DOHH2 (cell line): ENCODE measurements at regions not wholly inside any gene's neighbourhood (a gene's known extent, or its start where the extent isn't known, plus 50 kb on each side); places are given as distances from the start of the nearest gene placed in this dataset.

ENCODE experiments used
- H3F3A ChIP-seq: fragments of 200-600 bp; sonication (generic), shearing (Covaris generic); 2 replicates; pipeline ENCODE4 v1.6.0; 2016; ENCODE audit warnings: antibody characterized with exemption, mild to moderate bottlenecking; ENCODE audit not compliant: control insufficient read depth, insufficient read depth
- H3K27ac ChIP-seq: fragments of 200-600 bp; sonication (generic); 2 replicates; pipeline ENCODE4 v1.5.1; 2014; ENCODE audit warnings: low read depth, mild to moderate bottlenecking, low read length, moderate library complexity
- H3K27me3 ChIP-seq: fragments of 200-600 bp; sonication (generic); 2 replicates; pipeline ENCODE4 v1.6.1; 2014; ENCODE audit warnings: mild to moderate bottlenecking, low read length, mixed read lengths; ENCODE audit not compliant: control insufficient read depth
- H3K36me3 ChIP-seq: fragments of 200-600 bp; sonication (generic); 2 replicates; pipeline ENCODE4 v1.6.1; 2014; ENCODE audit warnings: mild to moderate bottlenecking, low read length, moderate library complexity, mixed read lengths; ENCODE audit not compliant: control insufficient read depth
- H3K4me1 ChIP-seq: fragments of 200-600 bp; sonication (generic); 2 replicates; pipeline ENCODE4 v1.6.1; 2014; ENCODE audit warnings: mild to moderate bottlenecking, low read length, mixed read lengths; ENCODE audit not compliant: control insufficient read depth
- H3K4me2 ChIP-seq: fragments of 200-600 bp; sonication (generic); 2 replicates; pipeline ENCODE4 v1.6.0; 2014; ENCODE audit warnings: mild to moderate bottlenecking, low read length, moderate library complexity
- H3K4me3 ChIP-seq: fragments of 200-600 bp; sonication (generic); 2 replicates; pipeline ENCODE4 v1.5.1; 2014; ENCODE audit warnings: mild to moderate bottlenecking, low read length, mixed read lengths
- H3K79me2 ChIP-seq: fragments of 200-600 bp; sonication (generic); 2 replicates; pipeline ENCODE4 v1.6.1; 2014; ENCODE audit warnings: mild to moderate bottlenecking, low read length, mixed read lengths; ENCODE audit not compliant: control insufficient read depth
- H3K9me2 ChIP-seq: fragments of 200-600 bp; sonication (generic); replicated peaks from 2 replicates; pipeline ENCODE4 v1.6.1; 2014; ENCODE audit warnings: mild to moderate bottlenecking, low read length, mixed read lengths; ENCODE audit not compliant: control insufficient read depth
- H3K9me3 ChIP-seq: fragments of 200-600 bp; sonication (generic); 2 replicates; pipeline ENCODE4 v1.6.1; 2014; ENCODE audit warnings: antibody characterized with exemption, low read length, mixed read lengths; ENCODE audit not compliant: control insufficient read depth, insufficient read depth
- H4K20me1 ChIP-seq: fragments of 200-600 bp; sonication (generic); 2 replicates; pipeline ENCODE4 v1.6.0; 2014; ENCODE audit warnings: low read depth, mild to moderate bottlenecking, antibody characterized with exemption, low read length, moderate library complexity; ENCODE audit not compliant: control insufficient read depth, insufficient read depth
- EZH2phosphoT487 ChIP-seq: fragments of 200-600 bp; sonication (generic); IDR thresholded peaks from 2 replicates; pipeline ENCODE4 v1.6.1; 2017; ENCODE audit warnings: borderline replicate concordance, mild to moderate bottlenecking, antibody characterized with exemption, low read length, moderate library complexity, mixed read lengths
- TF ChIP-seq, protein P1 (sequence below): fragments of 200-600 bp; sonication (generic); IDR thresholded peaks from one replicate; pipeline ENCODE4 v1.5.1; 2014; ENCODE audit warnings: antibody characterized with exemption, mild to moderate bottlenecking, low read depth, low read length; ENCODE audit not compliant: poor library complexity, severe bottlenecking

DNA sequence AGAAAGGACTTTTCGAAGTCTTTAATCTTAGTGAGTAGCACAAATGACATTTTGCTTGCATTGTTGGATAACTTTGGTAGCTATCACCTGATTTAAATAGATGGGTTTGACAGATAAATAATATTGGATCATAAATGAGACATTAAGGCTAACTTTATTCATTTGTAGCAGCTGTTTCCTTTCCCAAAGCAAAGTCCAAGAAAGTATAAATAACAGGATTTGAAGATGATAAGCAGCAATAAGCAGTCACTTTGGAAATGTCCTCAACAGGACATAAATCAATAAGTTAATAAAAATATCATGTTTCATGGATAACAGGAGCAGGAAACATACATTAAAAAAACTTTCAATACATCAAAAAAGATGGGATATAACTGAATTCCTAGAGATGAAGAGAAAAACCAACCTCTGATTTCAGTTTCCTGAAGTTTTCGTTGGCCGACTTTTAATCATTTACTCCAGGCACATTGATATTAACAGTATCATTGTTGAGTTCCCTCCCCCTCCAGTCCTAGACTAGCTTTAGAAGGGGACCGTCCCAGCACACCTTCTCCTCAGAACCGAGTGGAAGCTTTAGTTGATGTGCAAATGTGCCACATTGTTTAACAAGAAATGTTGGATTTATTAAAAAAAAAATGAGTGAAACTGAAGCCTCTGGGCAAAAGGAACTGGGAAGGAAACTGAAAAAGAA lies 169.9 kb upstream of the AGA start:
- Histone ChIP-seq H3K4me3 (no peak overlapping the region), H3K4me2 (no peak overlapping the region), H3K79me2 (no peaks in the 10 kb centered on the region), H3K36me3 (no peaks in the 10 kb centered on the region), H3F3A (no peaks in the 10 kb centered on the region), H3K9me3 (no peaks in the 10 kb centered on the region), H3K9me2 (no peaks in the 10 kb centered on the region; the same call in 1 of the 2 replicates), H3K27me3 (no peaks in the 10 kb centered on the region), H4K20me1 (no peaks in the 10 kb centered on the region), H3K27ac (no peak overlapping the region), H3K4me1 (no peaks in the 10 kb centered on the region)
- no peak for TF ChIP-seq EZH2phosphoT487
- TF ChIP-seq, protein P1, sequence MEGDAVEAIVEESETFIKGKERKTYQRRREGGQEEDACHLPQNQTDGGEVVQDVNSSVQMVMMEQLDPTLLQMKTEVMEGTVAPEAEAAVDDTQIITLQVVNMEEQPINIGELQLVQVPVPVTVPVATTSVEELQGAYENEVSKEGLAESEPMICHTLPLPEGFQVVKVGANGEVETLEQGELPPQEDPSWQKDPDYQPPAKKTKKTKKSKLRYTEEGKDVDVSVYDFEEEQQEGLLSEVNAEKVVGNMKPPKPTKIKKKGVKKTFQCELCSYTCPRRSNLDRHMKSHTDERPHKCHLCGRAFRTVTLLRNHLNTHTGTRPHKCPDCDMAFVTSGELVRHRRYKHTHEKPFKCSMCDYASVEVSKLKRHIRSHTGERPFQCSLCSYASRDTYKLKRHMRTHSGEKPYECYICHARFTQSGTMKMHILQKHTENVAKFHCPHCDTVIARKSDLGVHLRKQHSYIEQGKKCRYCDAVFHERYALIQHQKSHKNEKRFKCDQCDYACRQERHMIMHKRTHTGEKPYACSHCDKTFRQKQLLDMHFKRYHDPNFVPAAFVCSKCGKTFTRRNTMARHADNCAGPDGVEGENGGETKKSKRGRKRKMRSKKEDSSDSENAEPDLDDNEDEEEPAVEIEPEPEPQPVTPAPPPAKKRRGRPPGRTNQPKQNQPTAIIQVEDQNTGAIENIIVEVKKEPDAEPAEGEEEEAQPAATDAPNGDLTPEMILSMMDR: no peak

DNA sequence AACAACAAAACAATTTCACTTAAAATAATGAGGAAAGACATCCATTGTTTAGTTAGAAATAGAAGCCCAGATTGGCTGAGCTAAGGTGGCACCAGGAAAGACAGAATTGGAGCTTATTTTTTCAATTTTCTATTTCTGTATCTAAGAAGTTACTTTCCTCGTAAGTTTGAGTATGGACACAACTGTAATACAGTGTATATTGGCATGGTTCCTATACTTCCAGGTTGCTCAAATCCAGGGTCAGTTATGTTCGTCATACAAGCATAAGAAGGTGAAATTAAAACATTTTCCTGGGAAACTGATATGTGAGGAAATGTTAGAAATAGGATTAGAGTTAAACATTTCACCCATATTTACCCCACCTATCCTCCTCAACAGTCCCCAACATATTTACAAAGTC lies 170.4 kb upstream of the AGA start:
- no peaks in the 10 kb centered on the region for H3K79me2 ChIP-seq
- no peaks in the 10 kb centered on the region for H3K4me1 ChIP-seq
- TF ChIP-seq EZH2phosphoT487: no peak
- TF ChIP-seq, protein P1: no peak
- no peaks in the 10 kb centered on the region for H3K9me3 ChIP-seq
- no peaks in the 10 kb centered on the region for H4K20me1 ChIP-seq
- H3K4me3 ChIP-seq: no peak overlapping the region
- no peaks in the 10 kb centered on the region for H3K27me3 ChIP-seq
- no peaks in the 10 kb centered on the region for H3F3A ChIP-seq
- H3K27ac ChIP-seq: no peak overlapping the region
- no peaks in the 10 kb centered on the region for H3K36me3 ChIP-seq
- H3K9me2 ChIP-seq: no peaks in the 10 kb centered on the region; the same call in 1 of the 2 replicates
- no peak overlapping the region for H3K4me2 ChIP-seq

DNA sequence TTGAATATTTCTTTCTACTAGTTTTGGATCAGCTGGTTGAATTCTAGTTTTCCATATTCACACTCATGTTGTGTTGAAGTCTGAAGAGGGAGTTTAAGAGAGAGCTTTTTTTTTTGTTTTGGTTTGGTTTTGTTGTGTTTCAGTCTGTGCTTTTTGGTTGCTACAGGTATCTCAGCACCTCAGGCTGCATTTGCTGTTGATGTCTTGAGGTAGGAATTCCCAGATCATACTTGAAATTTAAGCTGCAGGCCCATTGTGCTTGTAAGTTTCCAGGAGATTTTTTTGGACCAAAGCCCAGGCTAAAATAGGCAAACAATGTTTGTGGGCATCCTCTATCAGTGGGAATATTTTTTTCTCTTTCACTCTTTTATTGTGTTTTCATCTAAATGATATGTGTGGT lies 190.2 kb upstream of the AGA start:
- Histone ChIP-seq H3K9me3 (no peaks in the 10 kb centered on the region), H3K79me2 (no peaks in the 10 kb centered on the region), H3K27ac (no peak overlapping the region), H3K36me3 (no peaks in the 10 kb centered on the region), H3F3A (no peaks in the 10 kb centered on the region), H3K4me2 (no peak overlapping the region), H3K4me1 (no peaks in the 10 kb centered on the region), H3K4me3 (no peak overlapping the region), H3K9me2 (no peaks in the 10 kb centered on the region), H3K27me3 (no peaks in the 10 kb centered on the region), H4K20me1 (no peaks in the 10 kb centered on the region)
- TF ChIP-seq, protein P1: no peak
- no peak for TF ChIP-seq EZH2phosphoT487
